ENCODE measurements at regions not wholly inside any gene's neighbourhood (a gene's known extent, or its start where the extent isn't known, plus 50 kb on each side); places are given as distances from the start of the nearest gene placed in this dataset.

- 100% methylated on average over 2 of the region's 6 CpGs; no CpG with 5 or more reads in 1 of the 2 experiments for WGBS, 2 experiments (ENCODE audit: extremely low coverage in 2 of 2, insufficient read length in 1 of 2)
- no TSS peak for BruUV-seq (replicated peaks)
- ATAC-seq (ENCODE audit: low read depth) (no peak), DNase-seq (no peak)
- intact Hi-C loops (cut with micrococcal nuclease): no loop called here
- Histone ChIP-seq H4K8ac (ENCODE audit: low read depth in 2 of 2, low read length in 2 of 2) (no peak overlapping the region), H3K4ac (ENCODE audit: low read depth, low read length) (no peak overlapping the region), H3K23ac (ENCODE audit: low read depth, low read length) (no peak overlapping the region), H3K4me2 (ENCODE audit: low read depth, low read length) (no peak overlapping the region), H3K9ac (ENCODE audit: low read depth, low read length) (no peak overlapping the region), H2AK9ac (replicated peaks; ENCODE audit: low read depth, low read length, poor library complexity) (no peak overlapping the region), H2BK5ac (ENCODE audit: low read depth, low read length, poor library complexity, severe bottlenecking) (no peak overlapping the region), H2BK20ac (ENCODE audit: low read depth, low read length) (no peak overlapping the region), H3K27ac (ENCODE audit: insufficient read depth, low read length) (no peak overlapping the region), H3K56ac (ENCODE audit: extremely low read depth, insufficient read depth, low read length) (no peak overlapping the region), H2BK15ac (ENCODE audit: low read depth, low read length) (no peak overlapping the region), H3K18ac (ENCODE audit: low read depth, low read length) (no peak overlapping the region), H4K20me1 (ENCODE audit: insufficient read depth, low read length) (no peaks in the 10 kb centered on the region), H4K5ac (ENCODE audit: low read depth, low read length) (no peak overlapping the region), H3K79me1 (ENCODE audit: low read depth in 1 of 2, low read length in 2 of 2) (no peaks in the 10 kb centered on the region), H3K4me3 (ENCODE audit: insufficient read depth, low read depth, low read length) (no peak overlapping the region), H3K27me3 (ENCODE audit: control insufficient read depth, insufficient read depth, low read length) (peaks cover 5% of the 10 kb centered on the region; the same call in 1 of the 2 replicates), H2AK5ac (ENCODE audit: low read depth, low read length) (no peak overlapping the region), H3K9me1 (ENCODE audit: insufficient read depth, low read length) (no peaks in the 10 kb centered on the region), H3K14ac (replicated peaks; ENCODE audit: low read depth, low read length) (no peak overlapping the region), H3K36me3 (ENCODE audit: control insufficient read depth, insufficient read depth, low read length) (no peaks in the 10 kb centered on the region), H4K91ac (ENCODE audit: insufficient read depth, low read depth, low read length) (no peak overlapping the region), H2AFZ (replicated peaks; ENCODE audit: low read length, poor library complexity) (no peak overlapping the region), H3K4me1 (ENCODE audit: control insufficient read depth, insufficient read depth, low read length) (peaks cover 2% of the 10 kb centered on the region; the same call in 1 of the 2 replicates), H2BK120ac (ENCODE audit: low read depth, low read length) (no peak overlapping the region), H3K9me3 (ENCODE audit: control insufficient read depth, insufficient read depth, low read length) (no peaks in the 10 kb centered on the region)
- ChIA-PET CTCF (interaction anchor here (0.5 to 2.0 kb wide), 2 partner anchors 10 to 121 kb away, joined by 3 to 6 read pairs; no protein-coding TSS in a partner anchor), POLR2A (ENCODE audit: unreplicated experiment) (no interaction called here)
- in situ Hi-C loops (cut with MboI; ENCODE audit: low sequenced_read_pairs): loop anchor here (10.0 to 25.0 kb wide), 2 partner anchors 265 to 332 kb away; no protein-coding TSS in a partner anchor
- dilution Hi-C loops (cut with HindIII; ENCODE audit: low sequenced_read_pairs, unreplicated experiment): no loop called here
- TF ChIP-seq MAFK (IDR thresholded peaks at IDR 0.05; ENCODE audit: low read depth, low read length) (no peak), ELK1 (IDR thresholded peaks at IDR 0.05; ENCODE audit: borderline replicate concordance, low read depth, low read length) (no peak), MAZ (IDR thresholded peaks at IDR 0.05; ENCODE audit: borderline replicate concordance, low read depth, low read length) (no peak), POLR2A (IDR thresholded peaks at IDR 0.05; ENCODE audit: low read depth, low read length) (no peak), USF2 (IDR thresholded peaks at IDR 0.05; ENCODE audit: low read depth, low read length) (no peak), RCOR1 (IDR thresholded peaks at IDR 0.05; ENCODE audit: insufficient replicate concordance, low read length) (no peak), CHD1 (IDR thresholded peaks at IDR 0.05; ENCODE audit: low read depth, low read length) (no peak), RAD21 (IDR thresholded peaks at IDR 0.05; ENCODE audit: low read length) (no peak), RFX5 (IDR thresholded peaks at IDR 0.05; ENCODE audit: low read depth, low read length) (no peak), CEBPB (IDR thresholded peaks at IDR 0.05; ENCODE audit: low read depth, low read length) (no peak), CTCF (conservative IDR thresholded peaks at IDR 0.05; ENCODE audit: low read depth, low read length) (no peak), FOS (IDR thresholded peaks at IDR 0.05; ENCODE audit: low read depth, low read length) (no peak), MXI1 (IDR thresholded peaks at IDR 0.05; ENCODE audit: borderline replicate concordance, low read depth, low read length) (no peak)
These were observed 72.6 kb upstream of the C3orf80 start for GRCh38 chr3:160152638-160153037.

Measured in IMR-90 (cell line).